Right lobe of liver (tissue), 4 donors: ENCODE measurements at regions not wholly inside any gene's neighbourhood (a gene's known extent, or its start where the extent isn't known, plus 50 kb on each side); places are given as distances from the start of the nearest gene placed in this dataset.

Source experiments
- CTCF ChIP-seq, 4 donors: fragments of 200-600 bp in 3 of 4; fragments of 450-650 bp in 1 of 4; IDR thresholded peaks; one replicate each; pipeline versions ENCODE4 v1.5.1 to v1.8.0; 2016 to 2022; ENCODE audit warnings: antibody characterized with exemption in 4 of 4, mild to moderate bottlenecking in 2 of 4
- POLR2A ChIP-seq: fragments of 450-650 bp; IDR thresholded peaks from one replicate; pipeline ENCODE4 v1.6.1; 2017; ENCODE audit warnings: antibody characterized with exemption, mild to moderate bottlenecking
- donor health status: DM: no; HTN: no; CAD: no.
- donor health status: DM: no; HTN: no; CAD: no.
- donor health status: DM: no; HTN: yes; CAD: no.

- TF ChIP-seq CTCF (IDR thresholded peaks at IDR 0.05): no peak
- no peak for TF ChIP-seq POLR2A
Measured at GRCh38 chr5:52455920-52456319, 331.8 kb upstream of the ITGA1 start.
